ENCODE measurements at regions not wholly inside any gene's neighbourhood (a gene's known extent, or its start where the extent isn't known, plus 50 kb on each side); places are given as distances from the start of the nearest gene placed in this dataset.
A peak's percentile ranks its signal among the peaks of the same experiment; 100 is the strongest.

GRCh38 chr2:100673691-100674485, 111.1 kb downstream of the PDCL3 start:
- no peak overlapping the region for H3K27ac ChIP-seq (ENCODE audit: low read depth in 1 of 2, low read length in 1 of 2)
- H3K27me3 ChIP-seq (ENCODE audit: control insufficient read depth in 3 of 3, insufficient read depth in 3 of 3, low read length in 2 of 3) = no peaks in the 10 kb centered on the region
- H3K4me1 ChIP-seq (ENCODE audit: control insufficient read depth in 5 of 5, insufficient read depth in 5 of 5, low read length in 5 of 5) = no peaks in the 10 kb centered on the region
- TF ChIP-seq, protein P1, sequence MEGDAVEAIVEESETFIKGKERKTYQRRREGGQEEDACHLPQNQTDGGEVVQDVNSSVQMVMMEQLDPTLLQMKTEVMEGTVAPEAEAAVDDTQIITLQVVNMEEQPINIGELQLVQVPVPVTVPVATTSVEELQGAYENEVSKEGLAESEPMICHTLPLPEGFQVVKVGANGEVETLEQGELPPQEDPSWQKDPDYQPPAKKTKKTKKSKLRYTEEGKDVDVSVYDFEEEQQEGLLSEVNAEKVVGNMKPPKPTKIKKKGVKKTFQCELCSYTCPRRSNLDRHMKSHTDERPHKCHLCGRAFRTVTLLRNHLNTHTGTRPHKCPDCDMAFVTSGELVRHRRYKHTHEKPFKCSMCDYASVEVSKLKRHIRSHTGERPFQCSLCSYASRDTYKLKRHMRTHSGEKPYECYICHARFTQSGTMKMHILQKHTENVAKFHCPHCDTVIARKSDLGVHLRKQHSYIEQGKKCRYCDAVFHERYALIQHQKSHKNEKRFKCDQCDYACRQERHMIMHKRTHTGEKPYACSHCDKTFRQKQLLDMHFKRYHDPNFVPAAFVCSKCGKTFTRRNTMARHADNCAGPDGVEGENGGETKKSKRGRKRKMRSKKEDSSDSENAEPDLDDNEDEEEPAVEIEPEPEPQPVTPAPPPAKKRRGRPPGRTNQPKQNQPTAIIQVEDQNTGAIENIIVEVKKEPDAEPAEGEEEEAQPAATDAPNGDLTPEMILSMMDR (IDR thresholded peaks at IDR 0.05; ENCODE audit: control extremely low read depth, extremely low read depth) = no peak
- no peaks in the 10 kb centered on the region for H3K9me3 ChIP-seq (ENCODE audit: control insufficient read depth in 4 of 4, insufficient read depth in 3 of 4, low read length in 3 of 4)
- WGBS, 2 donors = 83 to 90% methylated on average over 15 of the region's 15 CpGs
- no peak for ATAC-seq (ENCODE audit: insufficient read depth, low FRiP score)
- H3K36me3 ChIP-seq (ENCODE audit: control insufficient read depth in 4 of 4, insufficient read depth in 4 of 4, low read length in 4 of 4) = no peaks in the 10 kb centered on the region
- no peak overlapping the region for H3K4me3 ChIP-seq
- peak; percentile 42 to 63 (median 62) for DNase-seq
- H3K9ac ChIP-seq (ENCODE audit: insufficient read depth in 1 of 2, low read length in 2 of 2) = no peak overlapping the region

DNA sequence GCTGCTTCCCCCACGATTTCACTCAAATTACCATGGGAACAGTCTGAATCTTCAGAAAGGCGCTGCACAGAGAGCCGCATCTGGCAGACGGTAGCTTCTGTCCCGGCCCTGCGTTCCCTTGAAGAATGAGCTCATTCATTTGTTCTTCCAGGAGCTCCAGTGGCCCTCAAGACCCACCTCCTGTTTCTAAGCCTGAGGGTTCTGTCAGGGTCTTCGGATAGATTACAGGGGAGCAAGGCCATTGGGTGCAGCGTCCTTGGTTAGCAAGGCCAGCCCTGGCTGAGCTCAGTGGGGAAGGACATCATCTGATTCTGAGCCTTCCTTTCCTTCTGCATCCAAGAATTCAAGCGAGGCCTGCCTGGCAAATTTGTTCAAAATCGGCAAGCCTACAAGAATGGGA, 111.9 kb downstream of the PDCL3 start:
- H3K4me1 ChIP-seq (ENCODE audit: control insufficient read depth in 5 of 5, insufficient read depth in 5 of 5, low read length in 5 of 5) = no peaks in the 10 kb centered on the region
- H3K9ac ChIP-seq (ENCODE audit: insufficient read depth in 1 of 2, low read length in 2 of 2) = no peak overlapping the region
- DNase-seq (no peak), ATAC-seq (ENCODE audit: insufficient read depth, low FRiP score) (no peak)
- TF ChIP-seq, protein P1 (IDR thresholded peaks at IDR 0.05; ENCODE audit: control extremely low read depth, extremely low read depth) = no peak
- H3K36me3 ChIP-seq (ENCODE audit: control insufficient read depth in 4 of 4, insufficient read depth in 4 of 4, low read length in 4 of 4) = no peaks in the 10 kb centered on the region
- no peak overlapping the region for H3K27ac ChIP-seq (ENCODE audit: low read depth in 1 of 2, low read length in 1 of 2)
- 89 to 94% methylated on average over 10 of the region's 10 CpGs for WGBS, 2 donors
- H3K4me3 ChIP-seq = no peak overlapping the region
- H3K27me3 ChIP-seq (ENCODE audit: control insufficient read depth in 3 of 3, insufficient read depth in 3 of 3, low read length in 2 of 3) = no peaks in the 10 kb centered on the region
- H3K9me3 ChIP-seq (ENCODE audit: control insufficient read depth in 4 of 4, insufficient read depth in 3 of 4, low read length in 3 of 4) = no peaks in the 10 kb centered on the region

DNA sequence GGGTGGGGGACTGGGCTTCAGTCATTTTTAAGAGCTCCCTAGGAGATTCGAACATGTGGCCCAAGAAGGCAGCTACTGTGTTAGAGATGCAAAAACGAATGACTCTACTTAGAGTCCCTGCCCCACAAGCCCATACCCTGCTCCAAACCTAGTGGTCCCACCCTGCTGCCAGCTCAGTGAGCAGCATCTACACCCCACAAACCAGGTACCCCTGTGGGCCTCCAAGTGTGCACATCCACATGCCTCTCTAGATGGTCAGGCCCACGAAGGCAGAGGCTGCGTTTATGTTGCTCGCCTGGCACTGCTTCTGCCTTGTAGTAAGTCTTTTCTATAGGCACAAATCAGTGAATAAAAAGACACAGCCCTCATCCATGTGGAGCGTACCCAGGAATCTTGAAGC, 112.6 kb downstream of the PDCL3 start:
- no peak overlapping the region for H3K27ac ChIP-seq (ENCODE audit: low read depth in 1 of 2, low read length in 1 of 2)
- ATAC-seq (ENCODE audit: insufficient read depth, low FRiP score) = no peak
- peaks cover 0 to 2% (median 0%) of the 10 kb centered on the region in 3 donors for H3K27me3 ChIP-seq (ENCODE audit: control insufficient read depth in 3 of 3, insufficient read depth in 3 of 3, low read length in 2 of 3)
- no peak overlapping the region for H3K4me3 ChIP-seq
- H3K4me1 ChIP-seq (ENCODE audit: control insufficient read depth in 5 of 5, insufficient read depth in 5 of 5, low read length in 5 of 5) = no peaks in the 10 kb centered on the region
- 77 to 84% methylated on average over 6 of the region's 6 CpGs for WGBS, 2 donors
- H3K36me3 ChIP-seq (ENCODE audit: control insufficient read depth in 4 of 4, insufficient read depth in 4 of 4, low read length in 4 of 4) = no peaks in the 10 kb centered on the region
- TF ChIP-seq, protein P1 (IDR thresholded peaks at IDR 0.05; ENCODE audit: control extremely low read depth, extremely low read depth) = no peak
- H3K9me3 ChIP-seq (ENCODE audit: control insufficient read depth in 4 of 4, insufficient read depth in 3 of 4, low read length in 3 of 4) = no peaks in the 10 kb centered on the region
- H3K9ac ChIP-seq (ENCODE audit: insufficient read depth in 1 of 2, low read length in 2 of 2) = no peak overlapping the region
- no peak for DNase-seq

Measured in lung (tissue), 11 donors.